ENCODE measurements at regions not wholly inside any gene's neighbourhood (a gene's known extent, or its start where the extent isn't known, plus 50 kb on each side); places are given as distances from the start of the nearest gene placed in this dataset.

GRCh38 chr9:29212397-29213387 is 1639.4 kb upstream of the C9orf72 start:
- no peak for TF ChIP-seq CTCF (conservative IDR thresholded peaks at IDR 0.05; ENCODE audit: low read length)
- no peak for TF ChIP-seq EZH2phosphoT487 (IDR thresholded peaks at IDR 0.05; ENCODE audit: borderline replicate concordance)

Measured in Loucy (cell line).